Common myeloid progenitor, CD34-positive (primary cell): ENCODE measurements at regions not wholly inside any gene's neighbourhood (a gene's known extent, or its start where the extent isn't known, plus 50 kb on each side); places are given as distances from the start of the nearest gene placed in this dataset.
A peak's percentile ranks its signal among the peaks of the same experiment; 100 is the strongest.

ENCODE experiments used
- CTCF ChIA-PET: fragments of 350-600 bp; sonication (Branson Sonifier 250); formaldehyde crosslinking; loops from one replicate; lab custom pipeline; 2021; ENCODE audit warnings: antibody characterized with exemption; lab: Charles Lee
- POLR2A ChIA-PET: fragments of 350-600 bp; sonication (Branson Sonifier 250); formaldehyde crosslinking; loops from one replicate; lab custom pipeline; 2021; ENCODE audit warnings: antibody characterized with exemption; lab: Charles Lee
- DNase-seq, 3 donors: peaks; one replicate each; pipeline versions ENCODE4 v3.0.0 to v3.0.0-alpha.2; 2013
- H3K27ac ChIP-seq, 2 experiments: 1 replicate in 1 of 2; 2 replicates in 1 of 2; pipeline ENCODE4 v1.7.0; 2013; ENCODE audit warnings: inconsistent platforms in 2 of 2, low read length in 2 of 2, mild to moderate bottlenecking in 2 of 2, low read depth in 1 of 2, moderate library complexity in 1 of 2; ENCODE audit not compliant: severe bottlenecking in 2 of 2, insufficient read depth in 1 of 2, poor library complexity in 1 of 2
- H3K27me3 ChIP-seq, 5 experiments: replicated peaks in 2 of 5; 1 replicate in 3 of 5; 2 replicates in 2 of 5; pipeline versions ENCODE4 v1.6.1 to v1.7.0; 2013; ENCODE audit warnings: low read length in 4 of 5, mild to moderate bottlenecking in 2 of 5, moderate library complexity in 2 of 5, inconsistent platforms in 1 of 5; ENCODE audit not compliant: insufficient read depth in 5 of 5, control insufficient read depth in 4 of 5
- H3K36me3 ChIP-seq, 4 experiments: 1 replicate in 2 of 4; 2 replicates in 2 of 4; pipeline versions ENCODE4 v1.6.1 to v1.7.0; 2013; ENCODE audit warnings: low read length in 3 of 4, control low read depth in 1 of 4, mild to moderate bottlenecking in 1 of 4; ENCODE audit not compliant: control insufficient read depth in 4 of 4, insufficient read depth in 4 of 4
- H3K4me1 ChIP-seq, 4 experiments: 1 replicate in 3 of 4; 2 replicates in 1 of 4; pipeline versions ENCODE4 v1.6.1 to v1.7.1; 2013; ENCODE audit warnings: low read length in 3 of 4, mild to moderate bottlenecking in 3 of 4, control low read depth in 1 of 4, inconsistent platforms in 1 of 4, moderate library complexity in 1 of 4; ENCODE audit not compliant: control insufficient read depth in 4 of 4, insufficient read depth in 4 of 4; ENCODE audit errors: control extremely low read depth in 1 of 4
- H3K4me3 ChIP-seq, 7 experiments: 1 replicate in 4 of 7; 2 replicates in 3 of 7; pipeline versions ENCODE4 v1.5.1 to v1.7.0; 2013; ENCODE audit warnings: mild to moderate bottlenecking in 7 of 7, low read length in 6 of 7, moderate library complexity in 6 of 7, inconsistent platforms in 2 of 7, low read depth in 2 of 7, control low read depth in 1 of 7; ENCODE audit not compliant: insufficient read depth in 4 of 7, control insufficient read depth in 1 of 7; ENCODE audit errors: extremely low read depth in 1 of 7
- H3K9me3 ChIP-seq, 5 experiments: 1 replicate in 4 of 5; 2 replicates in 1 of 5; pipeline versions ENCODE4 v1.6.1 to v1.7.1; 2013; ENCODE audit warnings: low read length in 4 of 5, mild to moderate bottlenecking in 2 of 5, inconsistent platforms in 1 of 5, low read depth in 1 of 5, moderate library complexity in 1 of 5; ENCODE audit not compliant: control insufficient read depth in 4 of 5, insufficient read depth in 2 of 5; ENCODE audit errors: control extremely low read depth in 1 of 5
- WGBS: methylation state at CpG from one replicate; pipeline ENCODE4 v1.1.5; 2013; ENCODE audit not compliant: insufficient coverage; 5-methylcytosine and 5-hydroxymethylcytosine counted together

GRCh38 chr10:29749150-29749549 lies 114.4 kb upstream of the SVIL start:
- Histone ChIP-seq H3K36me3 (no peaks in the 10 kb centered on the region), H3K4me1 (no peaks in the 10 kb centered on the region), H3K27me3 (no peaks in the 10 kb centered on the region), H3K9me3 (peaks cover 0 to 3% (median 0%) of the 10 kb centered on the region in 5 experiments), H3K27ac (no peak overlapping the region), H3K4me3 (no peak overlapping the region)
- ChIA-PET CTCF (interaction anchor here (0.8 kb wide), 1 partner anchor 12 kb away, joined by 3 read pairs; no protein-coding TSS in a partner anchor), POLR2A (no interaction called here)
- no peak for DNase-seq
- 100% methylated on average over 1 of the region's 3 CpGs for WGBS

GRCh38 chr10:29748109-29748650 lies 113.4 kb upstream of the SVIL start:
- no peak overlapping the region for H3K4me3 ChIP-seq
- peaks cover 0 to 3% (median 0%) of the 10 kb centered on the region in 5 experiments for H3K9me3 ChIP-seq
- no peaks in the 10 kb centered on the region for H3K36me3 ChIP-seq
- 89% methylated on average over 1 of the region's 3 CpGs for WGBS
- CTCF ChIA-PET: interaction anchor here (0.8 kb wide), 1 partner anchor 11 kb away, joined by 3 read pairs; no protein-coding TSS in a partner anchor
- POLR2A ChIA-PET: no interaction called here
- no peak overlapping the region for H3K27ac ChIP-seq
- no peaks in the 10 kb centered on the region for H3K27me3 ChIP-seq
- DNase-seq: no peak
- H3K4me1 ChIP-seq: no peaks in the 10 kb centered on the region

GRCh38 chr10:29746080-29746797 lies 111.5 kb upstream of the SVIL start:
- Histone ChIP-seq H3K27ac (no peak overlapping the region), H3K27me3 (no peaks in the 10 kb centered on the region), H3K36me3 (no peaks in the 10 kb centered on the region), H3K4me3 (no peak overlapping the region), H3K9me3 (peaks cover 0 to 3% (median 0%) of the 10 kb centered on the region in 5 experiments), H3K4me1 (no peaks in the 10 kb centered on the region)
- 95% methylated on average over 3 of the region's 5 CpGs for WGBS
- ChIA-PET POLR2A (no interaction called here), CTCF (interaction anchor here (0.7 to 1.3 kb wide), 4 partner anchors 18 to 107 kb away, joined by 3 to 4 read pairs (median 3); no protein-coding TSS in a partner anchor)
- DNase-seq: no peak

- Histone ChIP-seq H3K27me3 (peaks cover 0 to 2% (median 0%) of the 10 kb centered on the region in 5 experiments), H3K4me1 (peaks cover 0 to 11% (median 6%) of the 10 kb centered on the region in 4 experiments), H3K4me3 (no peak overlapping the region), H3K36me3 (no peaks in the 10 kb centered on the region), H3K9me3 (no peaks in the 10 kb centered on the region), H3K27ac (no peak overlapping the region)
- ChIA-PET CTCF (interaction anchor here (1.5 kb wide), 1 partner anchor 12 kb away, joined by 3 read pairs; no protein-coding TSS in a partner anchor), POLR2A (no interaction called here)
- WGBS: 97% methylated on average over 5 of the region's 6 CpGs
- DNase-seq: no peak
These were observed 106.3 kb upstream of the SVIL start for GRCh38 chr10:29740981-29741545.

- H3K9me3 ChIP-seq: no peaks in the 10 kb centered on the region
- H3K36me3 ChIP-seq: no peaks in the 10 kb centered on the region
- CTCF ChIA-PET: interaction anchor here (1.0 to 1.9 kb wide), 2 partner anchors 25 to 115 kb away, joined by 3 to 6 read pairs; no protein-coding TSS in a partner anchor
- 100% methylated on average over 3 of the region's 11 CpGs for WGBS
- H3K27ac ChIP-seq: no peak overlapping the region
- peaks cover 0 to 2% (median 0%) of the 10 kb centered on the region in 5 experiments for H3K27me3 ChIP-seq
- DNase-seq: no peak
- H3K4me1 ChIP-seq: peaks cover 0 to 24% (median 21%) of the 10 kb centered on the region in 4 experiments
- H3K4me3 ChIP-seq: no peak overlapping the region
- POLR2A ChIA-PET: no interaction called here
These were observed 103.6 kb upstream of the SVIL start for GRCh38 chr10:29738341-29738740.

GRCh38 chr10:29737074-29737593 lies 102.4 kb upstream of the SVIL start:
- Histone ChIP-seq H3K9me3 (no peaks in the 10 kb centered on the region), H3K4me3 (peak overlapping the region; percentile 56 to 88 (median 84)), H3K36me3 (no peaks in the 10 kb centered on the region), H3K27me3 (peaks cover 0 to 2% (median 0%) of the 10 kb centered on the region in 5 experiments), H3K27ac (no peak overlapping the region), H3K4me1 (peaks cover 0 to 26% (median 21%) of the 10 kb centered on the region in 4 experiments)
- POLR2A ChIA-PET: interaction anchor here (1.8 kb wide), 1 partner anchor 105 kb away, joined by 4 read pairs; no protein-coding TSS in a partner anchor
- 22% methylated on average over 24 of the region's 27 CpGs for WGBS
- DNase-seq: peak in 1 of 3 donors; percentile 42
- CTCF ChIA-PET: interaction anchor here (0.8 to 2.3 kb wide), 4 partner anchors 12 to 121 kb away, joined by 3 to 8 read pairs (median 4); no protein-coding TSS in a partner anchor
